IMR-90 (cell line): ENCODE measurements at regions not wholly inside any gene's neighbourhood (a gene's known extent, or its start where the extent isn't known, plus 50 kb on each side); places are given as distances from the start of the nearest gene placed in this dataset.
A peak's percentile ranks its signal among the peaks of the same experiment; 100 is the strongest.

Experiments
- ATAC-seq: fragments of 200-7000 bp; cut with Tn5 transposase; 2 replicates; pipeline ENCODE4 v1.9.1; 2020; ENCODE audit warnings: low read depth, mild to moderate bottlenecking, moderate library complexity
- BruUV-seq: library from RNA; stranded (reverse); fragments of 400-500 nt; replicated peaks from 2 replicates; lab custom pipeline; 2021; lab: Mats Ljungman, UMichigan
- CTCF ChIA-PET: fragments of 300-600 bp; formaldehyde crosslinking; extraction: SDS; loops from one replicate; lab custom pipeline; 2021; ENCODE audit warnings: antibody characterized with exemption; lab: Yijun Ruan, JAX
- POLR2A ChIA-PET: fragments of 300-600 bp; sonication (Branson Sonifier 250); formaldehyde crosslinking; loops from one replicate; lab custom pipeline; 2022; ENCODE audit warnings: antibody characterized with exemption; ENCODE audit not compliant: unreplicated experiment; lab: Charles Lee
- DNase-seq: peaks from one replicate; pipeline ENCODE4 v3.0.0; 2013
- H2AFZ ChIP-seq: replicated peaks from 2 replicates; pipeline ENCODE3; 2013; ENCODE audit warnings: low read length, mild to moderate bottlenecking; ENCODE audit not compliant: poor library complexity
- H2AK5ac ChIP-seq: 2 replicates; pipeline ENCODE4 v1.6.1; 2013; ENCODE audit warnings: low read depth, low read length, inconsistent platforms
- H2AK9ac ChIP-seq: replicated peaks from 2 replicates; pipeline ENCODE3; 2013; ENCODE audit warnings: mild to moderate bottlenecking, low read depth, low read length, moderate library complexity; ENCODE audit not compliant: poor library complexity
- H2BK120ac ChIP-seq: 2 replicates; pipeline ENCODE4 v1.6.1; 2013; ENCODE audit warnings: low read depth, low read length, inconsistent platforms
- H2BK15ac ChIP-seq: 3 replicates; pipeline ENCODE4 v1.6.1; 2013; ENCODE audit warnings: low read depth, low read length, inconsistent platforms
- H2BK20ac ChIP-seq: 2 replicates; pipeline ENCODE4 v1.6.1; 2013; ENCODE audit warnings: low read depth, mild to moderate bottlenecking, inconsistent platforms, low read length, moderate library complexity
- H2BK5ac ChIP-seq: 2 replicates; pipeline ENCODE4 v1.6.1; 2013; ENCODE audit warnings: mild to moderate bottlenecking, low read depth, low read length, inconsistent platforms; ENCODE audit not compliant: poor library complexity, severe bottlenecking
- H3K14ac ChIP-seq: replicated peaks from 2 replicates; pipeline ENCODE4 v1.6.1; 2013; ENCODE audit warnings: low read depth, low read length, inconsistent platforms
- H3K18ac ChIP-seq: 2 replicates; pipeline ENCODE4 v1.6.1; 2013; ENCODE audit warnings: low read depth, low read length, control low read depth
- H3K23ac ChIP-seq: 2 replicates; pipeline ENCODE4 v1.6.1; 2013; ENCODE audit warnings: low read depth, low read length, inconsistent platforms
- H3K27ac ChIP-seq: 2 replicates; pipeline ENCODE4 v1.5.1; 2013; ENCODE audit warnings: mild to moderate bottlenecking, control low read depth, low read length; ENCODE audit not compliant: insufficient read depth
- H3K27me3 ChIP-seq: 2 replicates; pipeline ENCODE4 v1.6.1; 2013; ENCODE audit warnings: low read length; ENCODE audit not compliant: control insufficient read depth, insufficient read depth
- H3K36me3 ChIP-seq: 2 replicates; pipeline ENCODE4 v1.6.1; 2013; ENCODE audit warnings: low read length, mixed read lengths; ENCODE audit not compliant: control insufficient read depth, insufficient read depth
- H3K4ac ChIP-seq: 2 replicates; pipeline ENCODE4 v1.6.1; 2013; ENCODE audit warnings: low read depth, low read length, inconsistent platforms
- H3K4me1 ChIP-seq: 2 replicates; pipeline ENCODE4 v1.6.1; 2013; ENCODE audit warnings: low read length, mixed read lengths; ENCODE audit not compliant: control insufficient read depth, insufficient read depth
- H3K4me2 ChIP-seq: 2 replicates; pipeline ENCODE4 v1.6.1; 2013; ENCODE audit warnings: low read depth, mild to moderate bottlenecking, control low read depth, low read length, moderate library complexity
- H3K4me3 ChIP-seq: 2 replicates; pipeline ENCODE4 v1.5.1; 2013; ENCODE audit warnings: low read depth, mild to moderate bottlenecking, control low read depth, low read length, moderate library complexity; ENCODE audit not compliant: insufficient read depth
- H3K56ac ChIP-seq: 2 replicates; pipeline ENCODE4 v1.6.1; 2013; ENCODE audit warnings: low read length, inconsistent platforms; ENCODE audit not compliant: insufficient read depth; ENCODE audit errors: extremely low read depth
- H3K79me1 ChIP-seq, 2 experiments: 2 replicates each; pipeline ENCODE4 v1.6.1; 2013; ENCODE audit warnings: low read length in 2 of 2, inconsistent platforms in 1 of 2, low read depth in 1 of 2
- H3K9ac ChIP-seq: 2 replicates; pipeline ENCODE4 v1.6.1; 2013; ENCODE audit warnings: low read depth, low read length, control low read depth
- H3K9me1 ChIP-seq: 2 replicates; pipeline ENCODE4 v1.6.1; 2013; ENCODE audit warnings: low read length, inconsistent platforms; ENCODE audit not compliant: insufficient read depth
- H3K9me3 ChIP-seq: 2 replicates; pipeline ENCODE4 v1.6.1; 2013; ENCODE audit warnings: low read length; ENCODE audit not compliant: control insufficient read depth, insufficient read depth
- H4K20me1 ChIP-seq: 2 replicates; pipeline ENCODE4 v1.6.1; 2013; ENCODE audit warnings: low read length, inconsistent platforms; ENCODE audit not compliant: insufficient read depth
- H4K5ac ChIP-seq: 2 replicates; pipeline ENCODE4 v1.6.1; 2013; ENCODE audit warnings: mild to moderate bottlenecking, low read depth, low read length, control low read depth
- H4K8ac ChIP-seq, 2 experiments: 2 replicates each; pipeline ENCODE4 v1.6.1; 2013; ENCODE audit warnings: low read depth in 2 of 2, low read length in 2 of 2, control low read depth in 1 of 2, inconsistent platforms in 1 of 2
- H4K91ac ChIP-seq: 2 replicates; pipeline ENCODE4 v1.6.1; 2013; ENCODE audit warnings: low read depth, low read length, inconsistent platforms; ENCODE audit not compliant: insufficient read depth
- BHLHE40 ChIP-seq: fragments of 150-350 bp; IDR thresholded peaks from 2 replicates; pipeline ENCODE4 v1.6.1; 2016; ENCODE audit warnings: mild to moderate bottlenecking, low read depth, low read length
- CEBPB ChIP-seq: IDR thresholded peaks from 2 replicates; pipeline ENCODE4 v1.6.1; 2012; ENCODE audit warnings: low read depth, low read length, improper control_type of control experiment
- CHD1 ChIP-seq: IDR thresholded peaks from 2 replicates; pipeline ENCODE4 v1.6.1; 2012; ENCODE audit warnings: low read depth, low read length, improper control_type of control experiment
- ELK1 ChIP-seq: fragments of 150-350 bp; IDR thresholded peaks from 2 replicates; pipeline ENCODE4 v1.6.1; 2016; ENCODE audit warnings: low read depth, mild to moderate bottlenecking, low read length, moderate library complexity, borderline replicate concordance
- MAZ ChIP-seq: IDR thresholded peaks from 2 replicates; pipeline ENCODE4 v1.6.1; 2012; ENCODE audit warnings: low read depth, mild to moderate bottlenecking, low read length, improper control_type of control experiment, moderate library complexity, borderline replicate concordance
- MXI1 ChIP-seq: IDR thresholded peaks from 2 replicates; pipeline ENCODE4 v1.6.1; 2012; ENCODE audit warnings: low read depth, mild to moderate bottlenecking, low read length, moderate library complexity, borderline replicate concordance
- NFE2L2 ChIP-seq: fragments of 150-350 bp; IDR thresholded peaks from 2 replicates; pipeline ENCODE4 v1.6.1; 2016; ENCODE audit warnings: low read depth, mild to moderate bottlenecking, low read length
- RCOR1 ChIP-seq: IDR thresholded peaks from 2 replicates; pipeline ENCODE4 v1.6.1; 2012; ENCODE audit warnings: mild to moderate bottlenecking, low read length, improper control_type of control experiment; ENCODE audit not compliant: insufficient replicate concordance
- WGBS, 2 experiments: methylation state at CpG; one replicate each; pipeline versions ENCODE4 v1.1.5 to v1.1.7; 2013; ENCODE audit warnings: missing lambda C conversion rate in 2 of 2; ENCODE audit not compliant: insufficient read length in 1 of 2; ENCODE audit errors: extremely low coverage in 2 of 2; 5-methylcytosine and 5-hydroxymethylcytosine counted together
- dilution Hi-C: fragments of 300-500 bp; cut with HindIII; formaldehyde crosslinking; loops from one replicate; pipeline ENCODE4 v1.14.3; 2018; ENCODE audit warnings: low sequenced_read_pairs; ENCODE audit not compliant: unreplicated experiment
- in situ Hi-C: fragments of 300-500 bp; cut with MboI; formaldehyde crosslinking; loops from 3 replicates; pipeline ENCODE4 v1.14.3; 2019; ENCODE audit warnings: low sequenced_read_pairs, inconsistent platforms, mixed read lengths
- intact Hi-C: fragments of 100-400 bp; cut with micrococcal nuclease; formaldehyde crosslinking; loops from 2 replicates; pipeline ENCODE4 v1.10.0; 2022
- TF ChIP-seq, protein P1 (sequence below): conservative IDR thresholded peaks from 2 replicates; pipeline ENCODE4 v1.5.1; 2012; ENCODE audit warnings: mild to moderate bottlenecking, low read depth, low read length, improper control_type of control experiment

- Histone ChIP-seq H3K4me2 (no peak overlapping the region), H3K18ac (no peak overlapping the region), H2BK120ac (no peak overlapping the region), H3K4me1 (no peaks in the 10 kb centered on the region), H3K14ac (no peak overlapping the region), H3K4me3 (no peak overlapping the region), H3K79me1 (no peaks in the 10 kb centered on the region), H4K5ac (no peak overlapping the region), H2BK15ac (no peak overlapping the region), H3K9me1 (no peaks in the 10 kb centered on the region), H3K27me3 (no peaks in the 10 kb centered on the region), H4K8ac (no peak overlapping the region), H3K56ac (no peak overlapping the region), H2AK5ac (0 out of 2 replicates have a peak overlapping the region, but pooled peaks have one; percentile 24), H2BK20ac (no peak overlapping the region; the same call in 1 of the 2 replicates), H3K36me3 (no peaks in the 10 kb centered on the region), H3K27ac (no peak overlapping the region), H4K91ac (no peak overlapping the region), H3K4ac (no peak overlapping the region), H3K9ac (no peak overlapping the region), H2BK5ac (no peak overlapping the region), H2AFZ (no peak overlapping the region), H3K9me3 (no peaks in the 10 kb centered on the region), H3K23ac (no peak overlapping the region), H2AK9ac (no peak overlapping the region), H4K20me1 (no peaks in the 10 kb centered on the region)
- ChIA-PET POLR2A (no interaction called here), CTCF (no interaction called here)
- intact Hi-C loops = no loop called here
- BruUV-seq = no TSS peak
- ATAC-seq (no peak), DNase-seq (no peak)
- WGBS, 2 experiments = no CpG with 5 or more reads among the region's 5 CpGs
- in situ Hi-C loops = no loop called here
- TF ChIP-seq MAZ = no peak
- TF ChIP-seq, protein P1, sequence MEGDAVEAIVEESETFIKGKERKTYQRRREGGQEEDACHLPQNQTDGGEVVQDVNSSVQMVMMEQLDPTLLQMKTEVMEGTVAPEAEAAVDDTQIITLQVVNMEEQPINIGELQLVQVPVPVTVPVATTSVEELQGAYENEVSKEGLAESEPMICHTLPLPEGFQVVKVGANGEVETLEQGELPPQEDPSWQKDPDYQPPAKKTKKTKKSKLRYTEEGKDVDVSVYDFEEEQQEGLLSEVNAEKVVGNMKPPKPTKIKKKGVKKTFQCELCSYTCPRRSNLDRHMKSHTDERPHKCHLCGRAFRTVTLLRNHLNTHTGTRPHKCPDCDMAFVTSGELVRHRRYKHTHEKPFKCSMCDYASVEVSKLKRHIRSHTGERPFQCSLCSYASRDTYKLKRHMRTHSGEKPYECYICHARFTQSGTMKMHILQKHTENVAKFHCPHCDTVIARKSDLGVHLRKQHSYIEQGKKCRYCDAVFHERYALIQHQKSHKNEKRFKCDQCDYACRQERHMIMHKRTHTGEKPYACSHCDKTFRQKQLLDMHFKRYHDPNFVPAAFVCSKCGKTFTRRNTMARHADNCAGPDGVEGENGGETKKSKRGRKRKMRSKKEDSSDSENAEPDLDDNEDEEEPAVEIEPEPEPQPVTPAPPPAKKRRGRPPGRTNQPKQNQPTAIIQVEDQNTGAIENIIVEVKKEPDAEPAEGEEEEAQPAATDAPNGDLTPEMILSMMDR = no peak
- no peak for TF ChIP-seq RCOR1
- TF ChIP-seq CHD1 = no peak
- TF ChIP-seq CEBPB = no peak
- TF ChIP-seq BHLHE40 = no peak
- TF ChIP-seq ELK1 = no peak
- TF ChIP-seq MXI1 = no peak
- no peak for TF ChIP-seq NFE2L2
- dilution Hi-C loops = no loop called here
Measured at GRCh38 chr1:221916176-221916575, 174.3 kb upstream of the DUSP10 start.
